NCI-H2227 treated with DMSO at 0.1 percent for 48 hours (cell line): ENCODE measurements at regions not wholly inside any gene's neighbourhood (a gene's known extent, or its start where the extent isn't known, plus 50 kb on each side); places are given as distances from the start of the nearest gene placed in this dataset.
"Not testable (repeated sequence)": the region's sequence is repeated elsewhere in the genome, so short reads cannot be mapped to it uniquely, and the experiment has no call there.

Experiments used
- DNase-seq: peaks from one replicate; lab custom pipeline; 2025; lab: John Stamatoyannopoulos, UW

- DNase-seq = no peak
These were observed 85.0 kb upstream of the KIF5B start for GRCh38 chr10:32141018-32141807.

- DNase-seq = no peak
These were observed 84.2 kb upstream of the KIF5B start for GRCh38 chr10:32140403-32140802.

DNA sequence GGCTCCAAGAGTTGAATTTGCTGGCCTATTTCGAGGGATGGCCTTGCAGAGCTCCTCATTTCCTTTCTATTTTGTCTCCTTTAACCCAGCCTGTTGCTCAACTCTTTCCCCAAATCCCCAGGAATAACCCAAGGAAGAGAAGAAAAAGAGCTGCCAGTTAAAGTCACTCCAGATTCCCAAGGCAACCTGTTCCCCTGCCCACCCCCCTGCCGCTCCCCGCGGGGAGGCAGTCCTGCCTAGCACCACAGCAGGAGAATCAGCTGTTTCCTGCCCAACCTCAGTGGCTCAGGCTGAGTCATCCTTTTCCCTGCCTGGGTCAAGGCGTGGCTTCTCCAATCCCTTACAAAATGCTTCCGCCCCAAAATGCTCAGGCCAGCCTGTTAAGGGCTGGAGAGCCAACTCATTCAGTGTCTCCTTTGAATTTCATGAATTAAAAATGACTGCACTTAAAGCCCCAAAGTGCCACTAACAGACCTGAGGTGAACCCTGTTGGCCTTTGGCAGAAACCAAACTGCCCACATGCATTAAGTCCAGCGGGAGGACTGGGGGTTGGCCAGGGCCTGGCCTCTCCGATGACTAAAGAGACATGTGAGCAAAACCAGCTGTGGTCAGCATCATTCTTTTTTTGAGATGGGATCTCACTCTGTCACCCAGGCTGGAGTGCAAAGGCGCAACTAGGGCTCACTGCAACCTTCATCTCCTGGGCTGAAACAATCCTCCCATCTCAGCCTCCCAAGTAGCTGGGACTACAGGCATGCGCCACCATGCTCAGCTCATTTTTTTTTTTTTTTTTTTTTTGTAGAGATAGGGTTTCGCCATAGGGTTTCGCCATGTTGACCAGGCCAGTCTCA, 83.2 kb upstream of the KIF5B start:
- DNase-seq = no peak

DNA sequence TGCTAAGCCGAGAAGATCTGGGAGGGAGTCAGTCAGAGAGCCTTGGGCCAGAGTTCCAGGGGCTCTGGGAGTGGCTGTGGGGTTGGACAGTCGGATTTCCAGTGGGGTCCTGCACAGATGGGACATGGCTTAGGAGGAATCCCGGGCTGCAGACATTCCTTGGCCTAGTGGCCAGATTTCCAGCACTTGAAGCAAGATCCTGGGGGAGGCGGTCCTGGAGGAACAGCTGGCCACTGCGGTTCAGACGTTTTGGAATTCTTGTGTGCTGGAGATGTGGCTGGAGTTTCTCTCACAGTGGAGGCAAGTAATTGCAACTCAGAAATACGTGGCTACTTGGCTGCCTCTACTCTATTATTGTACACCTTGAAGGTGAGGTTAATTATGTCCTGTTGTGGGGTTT, 80.7 kb upstream of the KIF5B start:
- DNase-seq = not testable (repeated sequence)

GRCh38 chr10:32135796-32136195, 79.6 kb upstream of the KIF5B start:
- DNase-seq = not testable (repeated sequence)

- DNase-seq = no peak
These were observed 76.2 kb upstream of the KIF5B start for GRCh38 chr10:32132357-32132946.

- DNase-seq = no peak
These were observed 75.2 kb upstream of the KIF5B start for GRCh38 chr10:32131388-32131787.

GRCh38 chr10:32130788-32131187, 74.6 kb upstream of the KIF5B start:
- no peak for DNase-seq

DNA sequence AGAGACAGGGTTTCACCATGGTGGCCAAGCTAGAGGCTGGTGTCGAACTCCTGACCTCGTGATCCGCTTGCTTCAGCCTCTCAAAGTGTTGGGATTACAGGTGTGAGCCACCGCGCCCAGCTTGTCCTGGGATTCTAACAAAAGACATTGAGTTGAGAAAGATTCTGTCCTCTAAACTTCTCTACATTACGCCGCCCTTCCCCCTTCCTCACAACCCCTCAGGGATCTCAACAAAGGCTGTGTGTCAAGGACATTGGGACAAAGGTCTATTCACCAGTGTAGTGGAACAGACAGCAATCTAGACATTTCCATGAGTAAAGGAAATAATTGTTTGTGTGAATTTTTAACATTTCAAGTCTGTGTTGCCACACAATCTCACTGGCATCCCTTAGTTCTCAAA, 68.8 kb upstream of the KIF5B start:
- DNase-seq = no peak

DNA sequence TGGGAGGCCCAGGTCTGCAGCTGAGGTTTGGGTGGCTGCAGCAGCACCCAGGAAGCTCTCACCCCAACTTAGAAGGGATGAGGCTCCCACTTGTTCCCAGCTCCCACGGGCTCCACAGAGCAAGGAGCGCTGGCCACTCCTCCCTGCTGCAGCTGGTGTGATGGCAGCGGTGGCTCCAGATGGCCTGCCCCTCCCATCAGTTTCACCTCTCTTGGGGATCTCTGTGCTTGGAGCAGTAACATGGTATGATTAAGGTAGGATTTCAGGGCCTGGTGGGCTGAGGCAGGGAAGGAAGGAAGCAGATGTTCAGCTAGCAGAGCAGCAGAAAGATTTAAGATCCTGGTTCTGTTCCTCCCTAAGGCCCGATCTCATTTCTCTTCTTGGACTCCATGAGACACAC, 66.8 kb upstream of the KIF5B start:
- DNase-seq = no peak

GRCh38 chr10:32121648-32122047, 65.4 kb upstream of the KIF5B start:
- no peak for DNase-seq

DNA sequence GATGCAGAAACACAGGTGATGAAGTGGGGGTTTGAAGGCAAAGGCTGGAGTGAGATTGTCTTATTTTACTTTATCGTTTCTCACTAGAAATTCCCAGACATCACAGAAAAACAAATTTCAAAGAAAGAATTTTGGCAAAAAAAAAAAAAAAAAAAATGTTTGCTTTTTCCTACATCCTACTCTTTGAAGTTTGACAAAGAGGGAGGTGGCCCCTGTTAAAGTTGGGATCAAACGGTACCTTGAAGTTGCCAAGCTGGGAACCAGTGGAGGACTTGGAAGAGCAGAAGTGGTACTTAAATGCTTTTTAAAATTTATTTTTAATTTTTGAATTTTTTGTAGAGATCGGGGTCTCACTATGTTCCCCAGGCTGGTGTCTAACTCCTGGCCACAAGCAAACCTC, 63.9 kb upstream of the KIF5B start:
- no peak for DNase-seq

- no peak for DNase-seq
These were observed 58.3 kb upstream of the KIF5B start for GRCh38 chr10:32114508-32114907.

GRCh38 chr10:32112055-32112454, 55.8 kb upstream of the KIF5B start:
- no peak for DNase-seq

DNA sequence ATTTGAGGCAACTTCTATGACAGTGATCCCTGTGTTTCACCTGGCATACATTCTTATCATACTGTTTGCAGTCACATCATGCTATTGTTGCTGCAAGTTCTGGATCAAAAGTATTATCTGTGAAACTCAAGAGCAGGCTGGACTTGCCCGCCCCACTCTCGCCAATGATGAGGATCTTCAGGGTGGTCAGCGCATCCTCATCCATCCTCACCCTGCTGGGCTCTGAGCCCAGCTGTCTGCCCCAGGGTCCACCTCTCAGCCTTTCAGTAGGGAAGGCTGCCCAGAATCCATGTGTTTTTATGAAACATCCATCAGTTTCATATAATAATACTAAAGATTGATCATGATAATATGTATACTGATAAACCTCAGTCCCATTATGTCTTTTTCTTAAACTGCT, 55.4 kb upstream of the KIF5B start:
- no peak for DNase-seq

- DNase-seq = no peak
These were observed 54.6 kb upstream of the KIF5B start for GRCh38 chr10:32110790-32111189.

- no peak for DNase-seq
These were observed 53.4 kb upstream of the KIF5B start for GRCh38 chr10:32109603-32110002.
